GM12892 (cell line): ENCODE measurements at regions not wholly inside any gene's neighbourhood (a gene's known extent, or its start where the extent isn't known, plus 50 kb on each side); places are given as distances from the start of the nearest gene placed in this dataset.

Source experiments
- POLR2A ChIP-seq: IDR thresholded peaks from 2 replicates; pipeline ENCODE4 v1.6.1; 2011; ENCODE audit warnings: low read depth, low read length, control low read depth
- POLR2AphosphoS5 ChIP-seq: IDR thresholded peaks from 2 replicates; pipeline ENCODE4 v1.6.1; 2011; ENCODE audit warnings: low read depth, low read length, control low read depth
- TAF1 ChIP-seq: IDR thresholded peaks from 2 replicates; pipeline ENCODE4 v1.6.1; 2011; ENCODE audit warnings: low read depth, mild to moderate bottlenecking, control low read depth, low read length, borderline replicate concordance

GRCh38 chr20:12941025-12941424, 67.7 kb upstream of the SPTLC3 start:
- TF ChIP-seq POLR2AphosphoS5 (no peak), POLR2A (no peak), TAF1 (no peak)
